ENCODE measurements at regions not wholly inside any gene's neighbourhood (a gene's known extent, or its start where the extent isn't known, plus 50 kb on each side); places are given as distances from the start of the nearest gene placed in this dataset.

DNA sequence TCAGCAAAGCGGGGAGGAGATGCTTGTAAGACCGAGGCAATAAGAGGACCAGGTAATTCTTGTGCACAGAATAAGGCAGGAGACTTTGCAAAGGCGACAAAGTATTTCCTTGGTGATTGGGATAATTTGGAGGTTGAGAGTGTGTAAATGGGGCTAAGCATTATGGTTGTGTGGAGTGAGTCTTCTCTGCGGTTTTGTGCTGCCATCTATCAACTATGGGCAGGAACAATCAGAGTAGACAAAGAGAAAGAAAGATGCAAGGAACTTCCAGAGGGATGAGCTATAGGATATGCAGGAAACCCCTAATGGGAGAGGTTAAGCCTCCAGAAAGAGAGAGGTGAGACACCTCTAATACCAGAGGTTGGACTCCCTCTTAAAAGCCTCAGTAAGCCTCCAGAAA, 339.8 kb downstream of the PAPSS1 start:
- TF ChIP-seq POLR2A (IDR thresholded peaks at IDR 0.05; ENCODE audit: low read depth): no peak
- no peak for TF ChIP-seq CTCF (IDR thresholded peaks at IDR 0.05)
- no peak for TF ChIP-seq POLR2AphosphoS5 (IDR thresholded peaks at IDR 0.05)
